Endothelial cell of umbilical vein (primary cell): ENCODE measurements at regions not wholly inside any gene's neighbourhood (a gene's known extent, or its start where the extent isn't known, plus 50 kb on each side); places are given as distances from the start of the nearest gene placed in this dataset.

Source experiments
- BruUV-seq: library from RNA; stranded (reverse); fragments of 400-500 nt; replicated peaks from 2 replicates; lab custom pipeline; 2021; lab: Mats Ljungman, UMichigan
- CTCF ChIA-PET: fragments of 300-600, 350-600 bp; sonication (Branson Sonifier 250); formaldehyde crosslinking; loops from one replicate; lab custom pipeline; 2021; ENCODE audit warnings: antibody characterized with exemption, inconsistent platforms; lab: Charles Lee
- POLR2A ChIA-PET: fragments of 300-600, 350-600 bp; sonication (Branson Sonifier 250); formaldehyde crosslinking; loops from one replicate; lab custom pipeline; 2021; ENCODE audit warnings: antibody characterized with exemption, inconsistent platforms; lab: Charles Lee
- DNase-seq: peaks from one replicate; pipeline ENCODE4 v3.0.0-alpha.2; 2011; ENCODE audit warnings: low read depth, low spot score
- FAIRE-seq: peaks from 2 replicates; lab custom pipeline; 2011; peaks lifted over from hg19 to GRCh38; lab: Jason Lieb, UNC
- H2AFZ ChIP-seq: 2 replicates; pipeline ENCODE4 v1.6.0; 2012; ENCODE audit warnings: low read depth, low read length, control low read depth, inconsistent platforms
- H3K27ac ChIP-seq: 2 replicates; pipeline ENCODE4 v1.5.1; 2011; ENCODE audit warnings: low read depth, mild to moderate bottlenecking, control low read depth, low read length, moderate library complexity; ENCODE audit not compliant: insufficient read depth
- H3K27me3 ChIP-seq, 2 experiments: 2 replicates each; pipeline versions ENCODE4 v1.6.0 to v1.6.1; 2011; ENCODE audit warnings: low read length in 2 of 2, mixed read lengths in 1 of 2; ENCODE audit not compliant: control insufficient read depth in 2 of 2, insufficient read depth in 2 of 2
- H3K36me3 ChIP-seq, 2 experiments: 2 replicates in 1 of 2; 3 replicates in 1 of 2; pipeline ENCODE4 v1.5.1; 2011; ENCODE audit warnings: low read length in 2 of 2, mild to moderate bottlenecking in 1 of 2, moderate library complexity in 1 of 2; ENCODE audit not compliant: control insufficient read depth in 2 of 2, insufficient read depth in 2 of 2; ENCODE audit errors: extremely low read depth in 1 of 2
- H3K4me1 ChIP-seq: 3 replicates; pipeline ENCODE4 v1.5.1; 2011; ENCODE audit warnings: mild to moderate bottlenecking, low read length; ENCODE audit not compliant: control insufficient read depth, insufficient read depth; ENCODE audit errors: extremely low read depth
- H3K4me2 ChIP-seq: 2 replicates; pipeline ENCODE4 v1.6.1; 2011; ENCODE audit warnings: low read length, control low read depth, mixed read lengths; ENCODE audit not compliant: insufficient read depth
- H3K4me3 ChIP-seq, 3 experiments: fragments of 200-600 bp in 1 of 3; sonication (generic), shearing (Covaris generic) in 1 of 3; replicated peaks in 1 of 3; 2 replicates each; pipeline ENCODE4 v1.5.1; 2011 to 2016; ENCODE audit warnings: control low read depth in 3 of 3, low read length in 3 of 3, mild to moderate bottlenecking in 2 of 3, inconsistent platforms in 1 of 3, low read depth in 1 of 3, moderate library complexity in 1 of 3; ENCODE audit not compliant: insufficient read depth in 1 of 3
- H3K79me2 ChIP-seq: 2 replicates; pipeline ENCODE4 v1.6.0; 2012; ENCODE audit warnings: low read length, inconsistent platforms; ENCODE audit not compliant: control insufficient read depth, insufficient read depth
- H3K9ac ChIP-seq: replicated peaks from 2 replicates; pipeline ENCODE3; 2011; ENCODE audit warnings: low read length, control low read depth; ENCODE audit not compliant: insufficient read depth; ENCODE audit errors: extremely low read depth
- H3K9me1 ChIP-seq: replicated peaks from 3 replicates; pipeline ENCODE4 v1.6.0; 2011; ENCODE audit warnings: mild to moderate bottlenecking, low read length; ENCODE audit not compliant: control insufficient read depth, insufficient read depth; ENCODE audit errors: extremely low read depth
- H3K9me3 ChIP-seq: replicated peaks from 2 replicates; pipeline ENCODE4 v1.5.1; 2012; ENCODE audit warnings: low read length, inconsistent platforms; ENCODE audit not compliant: control insufficient read depth, insufficient read depth
- H4K20me1 ChIP-seq: replicated peaks from 2 replicates; pipeline ENCODE3; 2011; ENCODE audit warnings: mild to moderate bottlenecking, low read length; ENCODE audit not compliant: control insufficient read depth, insufficient read depth; ENCODE audit errors: extremely low read depth
- CTCF ChIP-seq, 2 donors: IDR thresholded peaks; 1 replicate in 1 of 2; 2 replicates in 1 of 2; pipeline ENCODE4 v1.5.1; 2011; ENCODE audit warnings: low read length in 2 of 2, mild to moderate bottlenecking in 2 of 2, moderate library complexity in 2 of 2, control low read depth in 1 of 2, inconsistent platforms in 1 of 2, low read depth in 1 of 2; ENCODE audit not compliant: insufficient read depth in 1 of 2; ENCODE audit errors: extremely low read depth in 1 of 2
- EZH2 ChIP-seq: IDR thresholded peaks from 2 replicates; pipeline ENCODE4 v1.6.1; 2012; ENCODE audit warnings: borderline replicate concordance, low read depth, mild to moderate bottlenecking, moderate library complexity, low read length, inconsistent platforms; ENCODE audit not compliant: severe bottlenecking
- FOS ChIP-seq: IDR thresholded peaks from 2 replicates; pipeline ENCODE4 v1.6.1; 2011; ENCODE audit warnings: mild to moderate bottlenecking, low read length, moderate library complexity, borderline replicate concordance; ENCODE audit not compliant: insufficient read depth
- GATA2 ChIP-seq: IDR thresholded peaks from 2 replicates; pipeline ENCODE4 v1.7.0; 2011; ENCODE audit warnings: low read depth, mild to moderate bottlenecking, moderate library complexity, mixed read lengths, low read length; ENCODE audit not compliant: insufficient read length, insufficient read depth
- JUN ChIP-seq: IDR thresholded peaks from 2 replicates; pipeline ENCODE4 v1.6.1; 2011; ENCODE audit warnings: borderline replicate concordance, low read depth; ENCODE audit not compliant: insufficient read length, insufficient read depth
- MAX ChIP-seq: IDR thresholded peaks from 2 replicates; pipeline ENCODE4 v1.6.1; 2011; ENCODE audit not compliant: insufficient read depth, insufficient read length
- MYC ChIP-seq: IDR thresholded peaks from one replicate; pipeline ENCODE4 v1.6.1; 2011; ENCODE audit warnings: mild to moderate bottlenecking, low read depth, low read length
- POLR2A ChIP-seq: IDR thresholded peaks from 2 replicates; pipeline ENCODE4 v1.6.1; 2012; ENCODE audit warnings: low read depth, mild to moderate bottlenecking, control low read depth, low read length
- POLR2AphosphoS5 ChIP-seq: IDR thresholded peaks from 2 replicates; pipeline ENCODE4 v1.6.1; 2012; ENCODE audit warnings: low read depth, mild to moderate bottlenecking, control low read depth, low read length, moderate library complexity; ENCODE audit not compliant: insufficient read depth
- dilution Hi-C: fragments of 300-500 bp; cut with MboI; formaldehyde crosslinking; loops from one replicate; pipeline ENCODE4 v1.15.0; 2019; ENCODE audit warnings: low sequenced_read_pairs; ENCODE audit not compliant: extremely low pct_ligation_motif_present
- intact Hi-C: fragments of 100-400 bp; cut with micrococcal nuclease; formaldehyde crosslinking; loops from one replicate; pipeline ENCODE4 v1.10.0; 2022

- no peaks in the 10 kb centered on the region for H3K36me3 ChIP-seq
- no peaks in the 10 kb centered on the region for H3K27me3 ChIP-seq
- dilution Hi-C loops = no loop called here
- no peak overlapping the region for H3K4me2 ChIP-seq
- FAIRE-seq (no peak), DNase-seq (no peak)
- no peak overlapping the region for H3K4me3 ChIP-seq
- no peaks in the 10 kb centered on the region for H4K20me1 ChIP-seq
- intact Hi-C loops = no loop called here
- no TSS peak for BruUV-seq
- no peak for TF ChIP-seq FOS
- no peak for TF ChIP-seq POLR2AphosphoS5
- no peak for TF ChIP-seq GATA2
- POLR2A ChIA-PET = no interaction called here
- no peak overlapping the region for H3K9ac ChIP-seq
- H2AFZ ChIP-seq = no peak overlapping the region
- H3K9me1 ChIP-seq = no peaks in the 10 kb centered on the region
- CTCF ChIA-PET = no interaction called here
- no peak overlapping the region for H3K27ac ChIP-seq
- H3K9me3 ChIP-seq = peaks cover 7% of the 10 kb centered on the region
- H3K4me1 ChIP-seq = no peaks in the 10 kb centered on the region
- H3K79me2 ChIP-seq = no peaks in the 10 kb centered on the region
Measured at GRCh38 chr16:62926121-62926801, 890.0 kb upstream of the CDH8 start.

GRCh38 chr16:62921904-62922303, 885.7 kb upstream of the CDH8 start:
- Histone ChIP-seq H3K4me3 (no peak overlapping the region), H2AFZ (no peak overlapping the region), H3K9me1 (no peaks in the 10 kb centered on the region), H3K9me3 (peaks cover 9% of the 10 kb centered on the region), H3K27ac (no peak overlapping the region), H4K20me1 (no peaks in the 10 kb centered on the region), H3K27me3 (no peaks in the 10 kb centered on the region), H3K4me1 (no peaks in the 10 kb centered on the region), H3K4me2 (no peak overlapping the region), H3K79me2 (no peaks in the 10 kb centered on the region), H3K36me3 (no peaks in the 10 kb centered on the region), H3K9ac (no peak overlapping the region)
- CTCF ChIA-PET = no interaction called here
- DNase-seq = no peak
- no peak for FAIRE-seq
- POLR2A ChIA-PET = no interaction called here
- intact Hi-C loops (no loop called here), dilution Hi-C loops (no loop called here)
- BruUV-seq = no TSS peak
- TF ChIP-seq EZH2 = no peak
- TF ChIP-seq POLR2AphosphoS5 = no peak
- no peak for TF ChIP-seq MAX
- TF ChIP-seq JUN = no peak
- TF ChIP-seq GATA2 = no peak
- TF ChIP-seq MYC = no peak
- TF ChIP-seq POLR2A = no peak
- TF ChIP-seq FOS = no peak
- TF ChIP-seq CTCF (IDR thresholded peaks at IDR 0.05; ENCODE audit: extremely low read depth in 1 of 2, insufficient read depth in 1 of 2, low read depth in 1 of 2, low read length in 2 of 2) = no peak
